AML-193 (cell line): ENCODE measurements at regions not wholly inside any gene's neighbourhood (a gene's known extent, or its start where the extent isn't known, plus 50 kb on each side); places are given as distances from the start of the nearest gene placed in this dataset.

Experiments used
- DNase-seq, 2 experiments: peaks; one replicate each; lab custom pipeline; 2025; lab: John Stamatoyannopoulos, UW

DNA sequence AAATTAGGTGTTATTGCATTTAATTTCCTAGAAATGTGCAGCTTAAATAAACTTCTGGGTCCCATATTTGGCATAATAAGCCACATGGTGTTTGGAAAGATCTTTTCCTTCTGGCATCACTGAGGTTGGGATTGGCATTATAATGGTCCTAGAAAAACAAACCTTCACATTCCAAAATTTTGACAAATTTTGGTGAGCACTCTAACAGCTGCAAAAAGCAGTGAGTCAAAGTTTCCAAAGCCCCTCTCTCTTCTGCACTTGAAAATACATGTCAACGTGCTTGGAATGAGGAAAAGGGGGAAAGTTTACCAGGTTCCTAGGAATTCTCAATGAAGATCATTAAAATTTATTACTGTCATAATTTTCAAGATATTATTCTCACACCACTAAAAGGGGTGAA is 77.8 kb upstream of the STK17B start:
- no peak for DNase-seq

GRCh38 chr2:196249860-196250259 is 78.5 kb upstream of the STK17B start:
- peak; percentile 66 for DNase-seq

GRCh38 chr2:196251132-196251531 is 79.8 kb upstream of the STK17B start:
- DNase-seq: no peak

DNA sequence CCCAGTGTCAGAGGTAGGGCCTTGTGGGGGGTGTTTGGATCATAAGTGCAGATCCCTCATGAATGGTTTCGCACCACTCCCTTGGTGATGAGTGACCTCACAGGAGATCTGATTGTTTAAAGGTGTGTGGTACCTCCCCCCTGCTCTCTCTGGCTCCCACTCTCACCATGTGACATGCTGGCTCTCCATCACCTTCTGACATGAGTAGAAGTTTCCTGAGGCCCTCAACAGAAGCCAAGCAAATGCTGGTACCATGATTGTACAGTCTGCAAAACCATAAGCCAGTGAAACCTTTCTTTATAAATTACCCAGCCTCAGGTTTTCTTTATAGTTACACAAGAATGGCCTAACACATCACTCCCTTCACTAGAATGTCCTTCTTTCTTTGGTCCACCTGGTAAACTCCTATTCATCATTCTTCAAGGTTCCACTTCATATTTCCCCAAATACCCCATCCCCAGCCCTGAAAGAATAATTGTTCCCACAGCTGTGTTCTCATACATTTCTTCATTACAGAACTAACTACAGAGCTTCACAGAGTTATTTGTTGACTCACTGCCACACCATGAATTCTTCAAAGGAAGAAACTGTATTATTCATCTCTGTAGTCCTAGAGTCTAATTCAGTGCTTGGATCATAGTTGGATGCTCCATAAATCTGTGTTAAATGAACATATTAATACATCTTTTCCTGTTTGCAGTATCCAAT is 81.2 kb upstream of the STK17B start:
- DNase-seq: no peak

- no peak for DNase-seq
Observed at GRCh38 chr2:196253116-196253480, 81.7 kb upstream of the STK17B start.

DNA sequence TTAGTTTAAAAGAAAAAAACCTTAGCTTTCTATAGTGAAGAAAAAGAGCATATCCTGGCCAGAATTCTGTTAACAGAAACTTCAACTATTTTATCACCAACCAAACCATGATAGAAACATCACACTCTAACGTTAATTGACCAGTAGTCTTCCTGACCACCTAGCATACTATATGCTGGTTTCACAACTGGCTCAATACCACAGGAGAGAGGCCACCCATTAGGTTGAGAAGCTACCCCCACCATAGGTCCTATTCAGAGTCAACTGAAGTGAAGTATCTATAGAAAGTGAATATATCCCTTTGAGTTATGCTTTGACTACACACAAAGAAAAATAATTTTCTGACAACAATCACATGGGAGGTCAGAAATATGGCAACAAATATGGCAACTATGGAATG is 85.2 kb upstream of the STK17B start:
- DNase-seq: no peak

- no peak for DNase-seq
Observed at GRCh38 chr2:196257086-196257485, 85.7 kb upstream of the STK17B start.

GRCh38 chr2:196258407-196258806 is 87.0 kb upstream of the STK17B start:
- no peak for DNase-seq

DNA sequence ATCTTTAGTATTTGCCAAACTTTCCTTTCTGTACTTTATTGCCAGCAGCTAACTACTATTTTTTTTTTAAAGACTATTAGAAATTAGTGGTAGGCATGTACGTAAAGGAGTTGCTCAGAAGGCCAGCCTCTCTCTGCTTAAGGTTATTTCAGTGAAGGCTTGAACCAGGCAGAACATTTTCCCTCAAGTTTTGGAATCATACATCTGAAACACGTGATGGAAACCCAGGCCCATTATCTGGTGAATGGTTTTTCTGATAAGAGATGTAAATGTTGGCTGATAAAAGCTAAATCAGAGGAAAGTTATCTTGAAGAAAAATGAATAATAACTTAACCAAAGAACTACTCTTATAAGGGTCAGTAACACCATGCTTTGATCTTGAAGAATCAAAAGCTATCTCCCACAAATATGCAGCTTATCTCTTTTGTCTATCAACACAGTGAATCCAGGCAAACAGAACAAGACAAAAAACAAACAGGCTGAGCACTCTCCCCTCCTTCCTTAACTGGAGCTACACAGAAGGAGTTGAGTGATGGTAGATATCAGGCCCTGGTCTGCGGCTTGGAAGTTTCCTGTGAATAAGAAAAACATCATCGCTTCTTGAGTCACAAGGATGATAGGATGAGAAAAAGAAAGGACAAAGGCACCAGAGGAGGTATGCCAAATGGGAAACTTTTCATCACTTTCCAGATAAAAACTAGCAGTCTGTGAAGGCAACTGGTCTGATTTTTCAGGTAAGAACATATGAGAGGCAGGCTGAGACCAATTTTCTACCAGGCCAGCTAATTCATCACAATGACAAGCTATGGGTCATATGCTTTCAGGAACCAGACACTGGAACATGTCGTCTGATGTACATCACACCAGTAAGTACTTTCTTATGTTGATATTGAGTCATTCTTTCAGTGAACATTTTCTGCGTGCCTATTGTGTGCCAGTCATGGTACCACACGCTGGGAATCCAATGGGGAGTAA is 88.4 kb upstream of the STK17B start:
- no peak for DNase-seq

- DNase-seq: no peak
Observed at GRCh38 chr2:196260546-196260945, 89.2 kb upstream of the STK17B start.

DNA sequence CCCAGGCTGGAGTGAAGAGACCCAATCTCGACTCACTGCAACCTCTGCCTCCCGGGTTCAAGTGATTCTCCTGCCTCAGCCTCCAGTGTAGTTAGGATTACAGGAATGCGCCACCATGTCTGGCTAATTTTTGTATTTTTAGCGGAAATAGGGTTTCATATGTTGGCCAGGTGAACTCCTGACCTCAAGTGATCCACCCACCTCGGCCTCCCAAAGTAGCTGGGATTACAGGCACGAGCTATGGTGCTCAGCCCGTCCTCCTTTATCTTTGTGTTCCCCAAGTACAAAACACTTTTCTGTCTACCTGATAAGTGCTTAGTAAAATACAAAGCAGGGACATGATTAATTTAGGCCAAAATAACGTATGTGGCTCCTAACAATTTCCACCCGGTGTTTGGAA is 91.2 kb upstream of the STK17B start:
- DNase-seq: no peak

DNA sequence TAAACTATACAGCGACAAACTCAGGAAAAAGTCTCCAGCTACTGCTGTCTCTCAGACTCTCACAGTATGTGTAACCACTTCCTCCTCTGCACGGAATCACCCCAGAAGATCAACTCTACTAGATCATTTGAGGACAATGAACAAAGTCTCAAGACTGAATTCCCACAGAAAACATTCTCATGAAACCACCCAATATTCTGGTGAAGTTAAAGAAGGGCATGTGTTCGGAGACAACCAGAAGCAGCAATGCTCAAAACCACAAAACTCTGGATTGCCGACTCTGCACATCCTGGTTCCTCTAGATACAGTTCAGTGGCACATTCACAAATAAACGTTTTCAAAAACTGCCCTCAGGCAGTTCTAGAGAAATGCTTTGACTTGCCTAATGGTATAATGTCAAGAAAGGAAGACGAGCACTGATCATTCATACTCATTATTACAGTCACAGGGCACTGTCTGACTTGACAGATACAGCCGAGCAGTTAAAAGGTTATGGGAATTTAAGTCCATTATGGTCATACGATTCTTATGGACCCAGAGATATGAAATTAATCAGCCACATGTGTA is 91.9 kb upstream of the STK17B start:
- peak; percentile 88 to 90 for DNase-seq

DNA sequence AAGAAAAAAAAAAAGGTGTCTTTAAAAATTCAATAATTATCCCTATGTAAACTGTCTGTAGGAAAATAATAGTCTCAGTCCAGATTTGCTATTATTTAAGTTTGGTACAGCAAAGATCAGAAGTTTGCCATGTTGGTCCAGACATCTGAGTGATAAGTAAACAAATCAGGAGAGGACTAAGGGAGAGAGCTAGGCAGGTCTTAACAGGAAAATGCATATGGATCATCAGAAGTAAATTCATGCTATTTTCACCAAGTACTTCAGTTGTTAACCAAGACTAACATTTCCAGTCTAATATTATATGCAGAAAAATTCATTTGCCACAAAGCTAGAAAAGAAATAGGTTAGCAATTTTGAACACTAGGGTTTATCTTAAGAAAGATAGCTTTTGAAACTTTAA is 95.0 kb upstream of the STK17B start:
- no peak for DNase-seq

GRCh38 chr2:196266855-196267254 is 95.5 kb upstream of the STK17B start:
- DNase-seq: no peak

DNA sequence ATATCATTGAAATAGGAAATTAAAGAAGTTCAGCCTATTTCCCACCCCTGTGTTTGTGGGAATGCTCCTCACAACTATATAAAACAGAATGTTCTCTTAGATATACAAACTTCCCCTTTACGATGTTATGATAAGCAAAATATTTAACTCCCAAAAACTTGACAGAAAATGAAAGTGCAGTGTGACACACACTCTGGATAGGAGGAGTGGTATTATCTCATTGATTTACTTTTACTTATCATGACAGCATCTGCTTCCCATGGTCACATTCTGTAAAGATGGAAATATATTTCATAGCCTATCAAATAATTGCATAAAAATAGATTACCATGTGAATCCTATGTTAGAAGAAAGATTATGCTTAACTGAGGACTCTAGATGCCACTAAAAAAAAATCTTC is 96.6 kb upstream of the STK17B start:
- DNase-seq: peak in 1 of 2 experiments; percentile 25

- DNase-seq: peak; percentile 75 to 79
Observed at GRCh38 chr2:196268538-196269338, 97.4 kb upstream of the STK17B start.

DNA sequence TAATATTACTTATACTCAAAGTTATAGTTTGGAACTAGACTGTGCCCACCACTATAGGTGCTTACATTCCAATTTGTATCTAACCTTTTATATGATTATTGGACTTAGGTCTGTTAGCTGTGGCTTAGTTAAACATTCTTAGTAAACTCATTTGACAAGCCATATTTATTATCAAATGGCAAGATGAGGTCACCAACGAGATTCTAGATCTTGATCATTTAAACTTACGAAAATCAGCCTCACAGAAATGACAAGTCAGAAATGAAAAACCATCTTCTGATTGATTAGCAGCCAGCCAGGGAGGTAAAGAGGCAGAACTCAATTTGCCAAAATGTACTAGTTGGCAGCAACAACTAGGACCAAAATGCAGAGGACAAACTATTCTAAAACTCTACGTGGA is 100.4 kb upstream of the STK17B start:
- no peak for DNase-seq

DNA sequence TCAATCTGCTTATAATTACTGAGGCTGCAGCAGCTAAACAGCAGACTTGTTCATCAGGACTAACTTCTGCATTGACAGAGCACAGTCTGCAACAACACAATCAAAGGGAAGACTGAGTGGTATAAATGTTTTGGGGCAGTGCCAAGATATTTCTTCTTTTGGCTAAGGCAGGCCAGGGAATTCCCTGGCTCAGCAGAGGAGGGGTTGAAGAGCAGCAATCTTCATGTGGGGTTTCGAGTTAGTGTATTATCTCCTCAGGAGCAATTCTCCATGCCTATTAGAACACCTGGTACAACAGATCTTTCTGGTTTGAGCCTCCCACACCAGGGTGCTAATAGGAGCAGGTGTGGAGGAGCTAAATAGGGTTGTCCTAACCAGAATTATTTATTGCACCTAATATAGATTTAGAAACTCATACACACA is 103.0 kb upstream of the STK17B start:
- no peak for DNase-seq

DNA sequence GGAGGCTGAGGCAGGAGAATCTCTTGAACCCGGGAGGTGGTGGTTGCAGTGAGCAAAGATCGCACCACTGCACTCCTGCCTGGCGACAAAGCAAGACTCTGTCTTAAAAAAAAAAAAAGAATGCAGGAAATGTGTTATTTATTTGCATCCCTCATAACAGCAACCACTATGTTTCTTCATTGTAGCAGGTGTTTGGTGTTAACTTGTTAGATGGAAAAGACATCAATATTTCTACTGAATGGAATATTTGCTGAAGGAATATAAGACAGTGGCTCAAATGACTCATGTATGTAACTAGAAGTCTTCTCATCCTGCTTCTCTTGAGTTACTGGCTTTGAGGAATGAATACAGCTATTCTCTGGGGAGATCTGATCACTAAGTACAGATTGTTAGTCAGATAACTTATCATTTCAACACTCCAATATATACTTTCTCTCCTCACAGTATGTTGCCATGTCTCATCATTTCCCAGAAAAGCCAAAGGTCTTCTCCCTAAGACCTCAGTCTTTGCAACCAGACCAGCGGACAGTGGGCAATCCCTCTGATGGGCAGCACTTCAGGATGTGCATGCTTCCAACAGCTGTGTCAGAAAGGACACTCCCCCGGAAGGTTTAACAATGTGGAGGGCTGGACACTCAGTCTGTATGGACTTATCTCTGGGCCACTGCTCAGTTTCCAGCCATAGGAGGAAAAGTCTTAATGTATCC is 104.4 kb upstream of the STK17B start:
- DNase-seq: no peak

- no peak for DNase-seq
Observed at GRCh38 chr2:196276421-196276820, 105.0 kb upstream of the STK17B start.

DNA sequence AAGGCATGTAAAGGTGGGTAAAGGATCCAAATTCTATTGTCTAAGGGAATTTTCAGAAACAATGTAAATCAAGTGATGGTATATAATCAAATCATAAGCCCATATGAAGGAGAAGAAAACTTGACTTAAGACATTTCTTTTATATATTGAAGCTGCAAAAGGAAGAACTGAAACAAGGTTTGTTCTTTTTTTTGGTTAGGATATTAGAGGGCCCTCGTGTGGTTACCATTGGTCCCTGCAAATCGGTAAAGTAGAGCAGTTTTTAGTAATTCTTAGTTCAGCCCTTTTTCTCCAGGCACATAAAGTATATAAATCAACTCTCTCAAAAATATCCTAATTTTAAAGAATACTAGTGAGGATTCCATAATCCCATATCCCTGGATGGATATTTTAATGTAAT is 105.6 kb upstream of the STK17B start:
- DNase-seq: peak; percentile 63 to 74
